ENCODE measurements at regions not wholly inside any gene's neighbourhood (a gene's known extent, or its start where the extent isn't known, plus 50 kb on each side); places are given as distances from the start of the nearest gene placed in this dataset.

DNA sequence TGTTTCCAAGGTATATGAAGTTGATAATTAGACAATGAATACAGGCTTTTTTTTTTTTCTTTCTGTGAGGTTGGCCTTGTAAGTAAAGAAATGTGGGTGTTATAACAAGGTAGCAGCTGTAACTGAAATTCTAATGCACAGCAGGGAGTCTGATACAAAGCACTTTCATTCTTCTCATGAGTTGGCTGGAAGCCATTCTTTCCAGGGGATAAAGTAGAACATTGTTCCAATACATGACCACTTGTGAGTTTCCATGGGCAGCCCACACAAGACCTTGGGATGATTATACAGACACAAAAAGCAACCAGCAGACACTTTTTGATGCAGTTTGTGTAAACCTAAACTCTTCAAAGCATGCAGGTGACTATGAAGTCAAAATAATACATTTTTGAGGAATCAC lies 1785.9 kb upstream of the WWC1 start:
- no peak for DNase-seq

DNA sequence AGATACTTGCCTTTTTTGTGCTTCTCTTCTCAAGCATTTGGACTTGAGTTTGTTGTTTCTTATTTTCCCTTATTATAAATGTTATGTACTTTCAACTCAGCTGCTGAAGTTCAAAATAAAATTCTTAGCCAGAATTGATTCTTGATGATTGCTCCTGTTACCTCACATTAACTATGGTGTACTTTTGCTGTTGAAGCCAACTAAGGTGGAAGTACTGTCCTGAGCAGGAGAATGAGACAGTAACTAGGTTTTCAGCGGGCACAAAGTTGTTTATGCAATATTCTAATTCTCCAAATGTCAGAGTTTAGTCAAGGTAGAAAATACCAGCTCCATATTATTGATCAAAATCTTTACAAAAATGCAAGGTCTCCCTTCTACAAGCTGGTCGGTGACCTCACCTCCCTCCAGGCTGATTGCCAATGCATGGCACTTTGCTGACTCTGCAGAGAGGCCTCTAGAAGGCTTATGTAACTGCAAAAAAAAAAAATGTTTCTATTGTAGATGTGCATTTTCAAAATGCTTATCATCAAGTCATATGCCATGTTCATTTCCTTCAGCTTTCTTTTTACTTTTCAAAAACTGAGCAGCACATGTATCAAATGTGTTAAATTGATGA lies 1783.5 kb upstream of the WWC1 start:
- no peak for DNase-seq

DNA sequence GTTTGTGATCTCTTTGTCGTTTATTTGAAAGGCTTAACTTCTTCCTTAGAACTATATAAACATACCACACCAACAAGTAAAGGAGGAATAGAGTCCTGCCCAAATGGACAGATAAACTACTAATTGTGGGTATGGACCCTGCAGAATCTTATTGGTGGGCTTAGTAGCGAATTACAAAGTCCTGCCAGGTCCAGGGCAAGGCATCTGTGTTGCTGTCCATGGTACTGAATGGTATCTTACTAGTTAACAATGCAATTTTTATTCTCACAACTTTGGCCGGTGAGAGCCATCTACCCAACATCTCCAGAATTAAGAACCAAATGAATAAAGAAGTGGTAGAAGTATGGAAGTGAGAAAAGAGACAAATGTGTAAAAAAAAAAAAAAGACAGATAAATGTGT lies 1782.4 kb upstream of the WWC1 start:
- DNase-seq: no peak

DNA sequence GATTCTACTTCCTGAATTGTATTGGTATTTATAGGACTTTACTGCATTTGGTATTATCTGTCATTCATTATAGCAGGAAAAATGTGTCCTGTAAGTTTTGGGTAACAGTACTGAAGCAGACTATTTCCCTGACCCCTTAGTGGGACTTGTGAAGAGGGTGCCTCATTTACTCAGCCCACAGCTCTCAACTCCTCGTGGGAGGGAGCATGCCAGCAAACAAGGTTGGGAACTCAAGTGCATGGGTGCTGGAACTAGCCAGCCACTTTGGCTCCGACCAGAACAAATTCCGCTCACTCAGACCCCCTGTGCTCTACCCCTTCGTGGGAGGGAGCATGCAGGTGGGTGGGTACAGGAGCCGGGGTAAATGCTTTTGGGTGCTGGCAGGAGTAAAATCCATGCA lies 1773.5 kb upstream of the WWC1 start:
- no peak for DNase-seq

DNA sequence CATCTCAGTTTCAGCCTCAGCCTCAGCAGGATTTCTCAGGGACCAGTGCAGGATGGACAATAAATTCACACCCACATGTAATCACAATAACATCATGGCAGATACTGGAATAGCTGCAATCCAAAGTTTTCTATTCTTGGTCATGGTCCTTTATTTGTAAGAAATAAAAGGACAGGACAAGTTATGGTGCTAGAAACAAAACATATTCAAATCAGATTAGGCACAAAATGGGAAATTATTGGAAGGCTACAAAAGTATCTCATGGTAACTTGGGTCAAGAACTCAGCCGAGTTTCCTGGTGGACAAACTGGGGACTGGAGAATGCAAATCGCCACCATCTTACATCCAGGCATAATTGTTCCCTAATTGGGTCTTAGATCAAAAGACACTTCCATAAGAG lies 1768.2 kb upstream of the WWC1 start:
- no peak for DNase-seq

DNA sequence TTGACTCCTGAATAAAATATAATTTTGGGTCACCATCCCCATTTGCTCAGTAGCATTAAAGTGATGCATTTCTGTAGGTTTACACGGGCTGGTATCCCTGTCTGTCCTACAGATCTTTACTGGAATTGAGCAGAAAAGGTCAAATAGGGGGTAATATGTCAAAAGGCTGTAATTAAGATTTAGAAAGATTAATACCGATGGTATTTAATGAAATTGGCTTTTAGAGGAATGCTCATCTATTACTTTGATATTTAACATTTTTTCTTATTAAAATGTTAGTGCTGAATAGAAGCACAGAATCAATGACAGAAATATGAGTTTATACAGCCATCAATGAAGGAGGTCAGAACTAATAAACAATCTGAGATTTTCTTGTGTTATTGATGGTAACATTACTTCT lies 1762.2 kb upstream of the WWC1 start:
- no peak for DNase-seq

DNA sequence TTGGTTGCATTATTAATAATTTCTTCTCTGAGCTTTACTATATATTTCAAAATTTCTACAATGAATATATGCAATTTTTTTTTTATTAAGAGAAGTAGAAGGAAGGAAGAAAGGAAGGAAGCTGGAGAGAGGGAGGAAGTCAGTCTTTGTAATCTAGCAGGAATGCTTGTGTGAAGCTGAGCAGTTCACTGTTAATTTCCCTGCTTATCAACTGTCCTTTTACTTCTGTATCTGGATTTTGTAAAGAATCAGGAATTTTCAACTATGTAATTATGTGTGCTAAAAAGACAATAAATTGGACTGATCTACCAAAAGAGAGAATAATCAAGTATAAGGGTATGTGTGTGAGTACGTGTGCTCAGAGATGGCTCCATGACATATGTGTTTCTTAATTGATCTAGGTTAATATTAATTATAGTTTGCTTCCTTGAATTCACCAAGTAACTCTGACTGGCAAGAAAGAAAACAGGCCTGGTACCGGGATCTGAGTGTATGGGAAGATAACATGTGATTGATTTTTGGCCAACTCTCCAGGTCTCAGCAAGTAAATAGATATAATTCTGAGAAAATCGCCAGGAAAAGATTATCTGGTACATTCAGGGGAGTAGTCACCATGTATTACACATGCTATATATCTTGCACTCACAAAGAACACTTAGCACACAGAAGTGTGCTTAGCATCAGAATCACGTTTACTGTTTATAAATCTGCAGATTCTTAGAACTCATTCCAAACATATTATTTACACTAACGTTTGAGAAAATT lies 1758.8 kb upstream of the WWC1 start:
- no peak for DNase-seq

DNA sequence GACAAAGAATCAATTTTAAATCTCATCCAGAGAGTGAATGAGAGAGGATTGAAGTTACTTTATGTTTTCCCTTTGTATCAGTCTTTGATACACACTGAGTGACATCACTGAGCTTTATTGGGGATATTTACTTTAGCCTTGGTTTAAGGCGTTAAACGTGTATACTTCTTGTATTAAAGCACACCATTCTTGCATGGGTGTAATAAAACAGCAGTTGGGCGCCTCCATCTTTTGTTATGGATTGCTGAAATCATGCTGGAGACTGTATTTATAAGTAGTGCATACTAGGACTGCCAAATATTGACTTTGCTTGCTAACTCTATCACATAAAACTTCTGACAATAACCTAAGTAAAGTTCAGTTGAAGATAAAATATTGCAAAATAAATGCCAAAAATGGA lies 1755.8 kb upstream of the WWC1 start:
- DNase-seq: no peak

DNA sequence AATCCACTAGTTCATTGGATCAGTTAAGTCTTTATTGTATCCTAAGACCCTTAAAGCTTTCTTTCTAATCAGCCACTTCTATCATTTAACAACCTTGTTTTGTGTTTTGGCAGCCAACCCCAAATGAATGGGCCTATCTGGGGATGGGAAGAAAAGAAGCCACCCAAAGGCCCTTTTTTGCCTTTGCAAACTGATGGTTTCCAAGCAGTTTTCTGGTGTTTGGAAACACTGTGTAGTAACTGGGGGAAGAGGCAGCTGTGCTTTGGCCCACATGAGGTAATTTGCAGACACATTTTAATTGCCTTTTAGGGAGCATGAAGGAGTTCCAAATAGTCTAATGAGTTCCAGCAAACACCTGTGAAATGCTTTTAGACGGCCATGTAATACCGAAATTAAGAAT lies 1751.3 kb upstream of the WWC1 start:
- DNase-seq: no peak

DNA sequence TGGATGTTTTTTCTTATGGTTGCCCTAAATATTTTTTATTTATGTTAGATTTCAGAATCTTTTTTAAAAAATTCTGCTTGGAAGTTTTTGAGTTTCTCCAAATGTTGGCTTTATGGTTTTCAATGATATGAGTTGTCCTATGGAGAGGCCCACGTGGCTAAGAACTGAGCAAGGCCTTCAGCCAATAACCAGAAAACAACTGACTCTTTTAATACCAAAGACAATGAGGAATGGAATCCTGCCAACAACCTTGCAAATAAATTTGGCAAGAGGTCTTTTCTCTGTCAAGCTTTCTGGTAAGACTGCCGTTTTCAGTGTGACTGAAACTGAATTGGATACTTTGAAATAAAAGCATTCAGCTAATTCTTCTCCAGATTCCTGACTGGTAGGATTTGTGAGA lies 1740.1 kb upstream of the WWC1 start:
- no peak for DNase-seq

DNA sequence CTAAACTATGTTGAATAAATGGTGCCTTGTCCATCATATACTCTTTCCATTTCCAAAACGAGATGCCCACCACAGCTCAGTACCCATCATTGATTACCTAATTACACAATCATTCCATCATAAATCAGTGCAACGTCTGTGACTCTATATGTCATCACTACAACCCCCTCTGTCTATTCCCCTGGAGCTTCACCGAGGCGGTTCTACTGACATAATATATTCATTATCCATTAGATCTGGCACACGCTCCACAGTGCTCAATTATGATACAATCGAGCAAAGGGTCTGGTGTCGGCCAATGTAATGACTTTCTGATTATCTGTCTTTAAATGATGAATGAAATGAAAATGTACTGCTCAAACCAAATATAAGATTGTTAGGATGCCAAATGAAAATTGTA lies 1737.7 kb upstream of the WWC1 start:
- DNase-seq: no peak

DNA sequence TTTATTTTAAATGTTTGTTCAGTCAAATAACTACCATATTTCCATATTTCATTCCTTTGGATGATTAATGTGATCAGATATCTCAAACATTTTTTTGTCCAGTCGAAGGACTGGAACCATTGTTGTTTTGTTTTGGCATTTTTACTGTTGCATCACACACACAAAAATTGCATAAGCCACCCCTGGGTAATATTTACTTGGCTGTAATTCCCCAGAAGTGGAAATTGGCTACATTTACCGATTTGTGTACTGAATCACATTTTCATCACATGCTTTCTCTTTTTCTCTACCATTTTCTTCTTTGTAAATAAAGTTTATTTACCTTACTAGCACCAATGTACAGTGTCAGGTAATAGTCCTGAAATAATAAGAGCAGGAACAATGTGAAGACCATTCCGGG lies 1729.7 kb upstream of the WWC1 start:
- DNase-seq: no peak

DNA sequence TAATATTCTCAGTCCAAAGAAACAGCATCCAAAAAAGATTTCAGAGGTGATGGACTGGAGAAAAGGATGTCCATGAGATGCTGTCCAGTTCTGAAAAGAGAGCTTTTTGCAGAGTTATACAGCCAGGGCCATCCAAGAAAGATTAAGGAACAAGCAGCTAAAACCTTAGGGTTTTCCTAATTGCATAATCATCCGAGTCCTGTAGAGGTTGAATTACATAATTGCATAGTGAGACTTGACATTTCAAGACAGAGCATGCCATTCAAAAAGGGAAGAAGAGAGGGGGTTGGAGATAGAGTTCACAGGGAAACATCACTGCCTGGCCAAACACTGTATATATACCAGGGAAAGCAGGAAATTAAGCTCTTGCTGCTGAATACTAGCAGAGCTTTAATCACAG lies 1729.2 kb upstream of the WWC1 start:
- DNase-seq: peak; percentile 3

DNA sequence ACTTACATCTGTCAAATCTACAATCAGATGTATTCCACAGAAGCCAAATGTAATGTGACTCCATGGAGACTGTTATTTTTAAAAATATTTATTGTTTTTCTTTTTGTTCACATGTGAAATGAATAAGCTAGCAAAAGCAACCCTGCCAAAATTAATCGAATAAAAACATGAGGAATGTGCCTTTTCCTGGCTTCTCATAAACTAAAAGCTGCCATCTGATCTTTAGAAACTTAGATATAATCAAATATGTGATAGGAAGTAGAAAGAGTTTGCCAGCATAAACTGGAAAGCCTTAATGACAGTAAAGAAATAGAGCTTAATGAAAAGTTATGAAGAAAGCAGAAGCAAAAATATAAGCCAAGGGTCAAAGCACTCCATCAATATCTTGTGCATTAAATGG lies 1724.7 kb upstream of the WWC1 start:
- DNase-seq: no peak

DNA sequence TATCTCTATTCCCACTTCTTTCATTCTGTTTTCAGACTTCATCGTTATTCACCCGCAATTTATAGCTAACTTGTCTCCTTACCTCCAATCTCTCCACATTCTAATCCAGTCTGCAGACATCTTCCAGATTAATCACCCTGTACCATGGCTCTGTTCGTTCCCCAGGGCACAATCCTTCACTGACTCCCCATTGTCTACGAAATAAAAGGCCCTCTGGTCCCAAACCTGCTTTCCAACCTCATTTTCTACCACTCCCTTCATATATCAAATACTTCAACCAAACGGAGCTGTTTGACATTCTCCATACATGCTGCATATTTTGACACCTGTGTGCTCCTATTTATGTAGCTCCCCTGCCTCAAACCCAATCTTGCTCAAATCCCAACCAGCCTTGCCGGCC lies 1720.6 kb upstream of the WWC1 start:
- DNase-seq: no peak

DNA sequence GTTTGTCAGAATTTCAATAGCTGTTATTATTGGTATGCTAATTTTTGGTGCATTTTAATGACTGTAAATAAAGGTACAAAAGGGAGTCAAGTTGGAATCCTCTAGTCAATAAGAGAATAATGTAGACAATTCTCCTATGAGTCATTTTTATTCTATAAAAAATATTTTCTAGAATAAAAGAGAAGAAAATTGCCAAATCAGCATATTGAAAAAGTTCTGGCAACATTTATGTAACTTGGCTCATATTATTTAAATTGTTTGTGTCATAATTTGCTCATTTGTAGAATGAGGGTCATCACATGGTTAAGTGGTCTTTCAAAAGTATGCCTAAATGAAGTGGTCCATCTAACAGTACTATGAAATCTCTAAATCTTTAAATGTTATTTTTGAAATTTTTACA lies 1719.8 kb upstream of the WWC1 start:
- no peak for DNase-seq

DNA sequence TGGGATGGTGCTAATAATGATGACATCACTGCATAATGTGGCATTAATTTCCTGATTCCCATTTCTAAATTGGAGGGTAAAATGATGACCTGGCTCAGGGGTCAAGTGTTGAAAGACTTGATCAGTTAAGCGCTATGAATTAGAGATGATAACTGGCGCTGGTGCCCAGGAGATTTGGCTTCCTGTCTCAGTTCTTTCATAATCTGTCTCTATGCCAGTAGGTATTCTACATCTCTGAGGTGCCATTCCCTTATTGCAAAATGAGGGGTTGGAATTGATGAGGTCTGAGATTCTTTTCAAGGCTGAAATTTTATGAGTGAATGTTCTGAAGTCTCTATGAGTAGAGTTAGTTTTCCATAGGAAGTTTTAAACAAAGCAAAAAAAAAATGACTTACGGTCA lies 1715.1 kb upstream of the WWC1 start:
- DNase-seq: no peak

DNA sequence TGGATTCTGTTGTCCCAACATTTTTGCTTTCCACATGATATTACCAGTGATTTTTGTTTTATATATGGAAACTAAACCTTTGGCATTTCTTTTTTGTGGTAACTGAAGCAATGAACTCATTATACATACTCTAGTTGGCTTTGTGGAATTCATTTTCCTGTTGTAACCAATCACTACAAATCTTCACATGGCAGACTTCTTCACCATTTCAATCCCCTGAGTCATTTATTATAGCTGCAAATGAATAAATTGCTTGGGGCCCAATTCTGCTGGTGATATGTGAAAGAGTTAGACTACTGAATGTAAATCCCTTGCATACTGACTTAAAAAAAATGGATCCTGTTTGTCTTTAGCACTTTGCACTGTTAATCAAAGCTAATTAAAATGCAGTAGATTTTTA lies 1709.6 kb upstream of the WWC1 start:
- no peak for DNase-seq

DNA sequence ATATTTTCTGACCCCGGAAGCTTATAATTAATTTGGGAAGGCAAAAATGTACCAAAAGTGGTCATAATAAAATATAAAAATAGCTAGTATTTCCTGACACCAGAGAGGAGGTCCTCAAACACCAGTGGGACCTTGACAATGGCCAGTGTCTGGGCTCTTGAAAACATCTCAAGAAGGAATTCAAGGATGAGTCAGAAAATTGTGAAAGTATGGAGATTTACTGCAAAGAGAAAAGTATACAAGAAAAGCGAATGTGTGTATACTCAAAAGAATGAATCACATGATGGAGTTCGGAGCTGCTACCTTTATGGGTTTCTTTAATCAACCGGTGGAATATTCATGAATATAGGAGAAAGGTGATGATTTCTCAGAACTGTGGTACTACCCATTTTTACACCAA lies 1709.0 kb upstream of the WWC1 start:
- DNase-seq: no peak

DNA sequence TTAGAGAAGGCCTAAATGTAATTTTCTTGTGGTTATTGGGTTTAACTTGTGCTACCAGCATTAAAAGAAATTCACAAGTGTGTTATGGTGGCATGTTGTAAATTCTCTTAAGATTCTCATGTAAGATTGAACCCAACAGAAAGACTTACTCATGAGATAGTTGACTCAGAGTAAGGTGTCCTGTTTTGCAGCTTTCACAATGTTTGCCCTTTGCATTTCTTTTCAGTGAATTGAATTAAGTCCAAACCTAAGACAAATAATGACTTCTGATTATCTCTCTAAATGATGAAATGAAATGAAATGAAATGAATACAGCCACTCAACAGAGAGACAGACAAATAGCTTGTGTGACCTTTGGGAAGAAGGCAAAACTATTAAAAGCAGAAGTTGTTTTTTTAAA lies 1696.9 kb upstream of the WWC1 start:
- no peak for DNase-seq

DNA sequence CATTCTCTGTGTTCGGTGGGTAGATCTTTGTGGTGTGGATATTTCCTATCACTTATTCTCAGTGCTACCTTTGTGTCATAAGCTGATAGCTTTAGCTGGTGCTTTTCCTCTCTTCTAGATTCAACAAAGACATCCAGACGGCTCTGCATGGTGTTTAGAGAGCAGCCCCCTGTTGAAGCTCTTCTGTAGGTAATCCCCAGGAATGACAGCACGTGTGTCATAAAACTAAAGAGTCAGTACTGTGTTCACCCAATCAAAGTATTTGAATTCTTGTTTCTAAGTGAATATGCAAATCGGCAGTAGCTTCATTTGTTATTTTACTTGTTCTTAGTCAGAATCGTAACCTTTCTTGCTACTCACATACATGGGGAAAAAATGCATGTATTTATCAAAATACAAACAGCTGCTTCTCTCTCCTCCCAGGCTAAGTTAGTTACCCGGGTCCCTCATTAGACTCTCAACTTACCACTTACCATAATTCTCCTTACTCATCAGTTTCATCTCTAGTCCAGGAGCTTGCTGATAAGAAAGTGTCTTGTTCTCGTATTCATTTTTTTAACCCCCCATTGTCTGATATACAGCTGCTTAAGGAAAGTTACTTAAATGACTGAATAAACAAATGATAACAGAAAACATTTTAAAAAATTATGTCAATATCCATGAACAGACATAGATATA lies 1696.0 kb upstream of the WWC1 start:
- DNase-seq: no peak

DNA sequence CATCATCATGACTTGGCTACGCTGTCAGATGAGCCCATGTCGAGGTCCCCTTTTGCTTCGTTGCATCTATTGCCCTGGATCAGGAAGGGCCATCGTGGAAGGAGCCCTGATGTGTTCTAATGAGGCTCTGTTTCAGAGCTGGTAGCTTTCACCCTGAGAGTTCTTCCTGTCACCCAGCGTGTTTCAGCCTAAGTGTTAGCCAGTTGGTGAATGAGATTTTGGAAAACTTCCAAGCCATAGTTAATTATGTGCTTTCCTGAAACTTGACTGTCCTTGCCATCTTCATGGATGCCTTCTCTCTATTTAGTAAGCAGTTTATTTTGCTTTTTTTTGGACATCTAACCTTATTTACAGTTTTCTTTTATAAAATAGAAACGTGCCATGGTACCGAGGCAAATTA lies 1695.4 kb upstream of the WWC1 start:
- no peak for DNase-seq

DNA sequence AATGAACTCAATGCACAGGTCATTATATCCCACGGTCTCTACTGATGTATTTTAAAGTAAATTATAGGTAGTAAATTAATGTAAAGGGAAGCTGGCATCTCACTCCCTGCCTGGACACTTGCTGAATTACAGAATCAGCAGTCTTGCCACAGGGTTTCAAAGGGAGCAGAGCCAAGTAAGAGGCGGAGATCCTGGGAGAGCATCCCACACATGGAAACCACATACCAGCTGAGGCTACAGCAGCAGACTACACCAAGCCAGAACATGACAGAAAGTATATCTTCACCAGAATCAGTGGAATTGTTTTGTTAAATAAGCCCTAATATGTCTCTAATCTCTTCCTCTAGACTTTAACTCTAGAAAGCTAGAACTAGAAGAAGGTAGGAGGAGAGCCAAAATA lies 1689.2 kb upstream of the WWC1 start:
- DNase-seq: no peak

DNA sequence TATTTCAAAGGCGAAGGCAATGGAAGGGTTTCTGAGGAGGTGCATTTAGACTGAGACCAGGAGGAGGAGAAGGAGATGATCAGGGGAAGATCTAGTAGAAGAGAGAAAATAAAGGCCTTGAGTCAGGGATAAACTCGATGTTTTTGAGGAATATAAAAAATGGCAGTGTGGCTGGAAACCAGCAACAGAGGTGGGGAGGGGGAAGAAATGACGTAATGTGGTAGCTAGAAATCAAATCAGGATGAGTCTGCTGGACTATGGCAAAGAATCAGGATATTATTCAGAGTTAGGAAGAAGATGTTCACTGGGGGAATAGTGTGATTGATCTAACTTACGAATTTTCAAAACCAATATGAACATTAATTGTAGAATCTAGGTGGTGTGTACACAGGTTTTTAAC lies 1673.9 kb upstream of the WWC1 start:
- DNase-seq: no peak

DNA sequence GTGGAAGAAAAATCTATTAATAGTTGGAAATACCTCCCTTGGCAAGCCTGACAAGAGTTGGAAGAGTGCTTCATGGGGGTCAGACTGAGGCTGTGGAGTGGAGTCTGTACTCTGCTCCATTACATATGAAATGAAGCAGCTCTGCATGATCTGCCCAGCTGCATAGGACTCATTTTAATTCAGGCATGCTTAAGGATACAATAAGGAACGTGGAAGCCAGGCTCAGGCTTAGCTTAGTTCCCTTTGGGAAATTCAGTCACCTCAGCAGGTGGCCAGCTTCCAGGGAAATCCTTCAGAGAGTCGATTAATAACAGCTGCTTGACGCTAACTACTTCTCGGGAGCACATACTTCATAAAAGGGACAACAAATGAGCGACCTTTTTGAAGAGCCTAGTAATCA lies 1672.9 kb upstream of the WWC1 start:
- DNase-seq: no peak

Measured in inflammatory macrophage treated with lipopolysaccharide for 4 hours (primary cell).